ENCODE measurements at regions not wholly inside any gene's neighbourhood (a gene's known extent, or its start where the extent isn't known, plus 50 kb on each side); places are given as distances from the start of the nearest gene placed in this dataset.

DNA sequence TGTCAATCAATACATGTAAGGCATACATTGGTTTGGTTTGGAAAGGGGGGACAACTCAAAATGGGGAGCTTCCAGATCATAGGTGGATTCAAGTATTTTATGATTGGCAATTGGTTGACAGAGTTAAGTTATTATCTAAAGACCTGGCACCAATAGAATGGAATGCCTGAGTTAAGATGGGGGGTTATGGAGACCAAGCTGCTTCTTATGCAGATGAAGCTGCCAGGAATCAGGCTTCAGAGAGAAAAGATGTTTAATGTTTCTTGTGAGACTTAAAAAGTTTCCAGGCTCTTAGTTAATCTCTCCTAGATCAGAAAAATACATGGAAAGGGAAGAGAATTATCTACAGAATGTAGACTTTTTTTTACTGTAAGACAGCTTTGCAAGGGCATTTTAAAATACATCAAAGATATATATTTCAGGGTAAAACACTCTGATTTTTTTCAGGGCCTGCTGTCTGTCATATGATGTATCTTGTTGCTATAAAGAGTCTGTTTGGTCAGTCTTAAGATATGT is 1343.2 kb upstream of the LRRTM1 start:
- no peaks in the 10 kb centered on the region for H3K27me3 Mint-ChIP-seq (ENCODE audit: low read depth)
- no peaks in the 10 kb centered on the region for H3K36me3 Mint-ChIP-seq (ENCODE audit: low read depth)
- H3K4me1 Mint-ChIP-seq (ENCODE audit: low read depth): no peaks in the 10 kb centered on the region
- H3K4me3 Mint-ChIP-seq (ENCODE audit: unreplicated experiment): no peak overlapping the region
- no peak overlapping the region for H3K27ac Mint-ChIP-seq (ENCODE audit: unreplicated experiment)
- H3K9me3 Mint-ChIP-seq (ENCODE audit: low read depth): peaks cover 19% of the 10 kb centered on the region
- TF ChIP-seq, protein P1, sequence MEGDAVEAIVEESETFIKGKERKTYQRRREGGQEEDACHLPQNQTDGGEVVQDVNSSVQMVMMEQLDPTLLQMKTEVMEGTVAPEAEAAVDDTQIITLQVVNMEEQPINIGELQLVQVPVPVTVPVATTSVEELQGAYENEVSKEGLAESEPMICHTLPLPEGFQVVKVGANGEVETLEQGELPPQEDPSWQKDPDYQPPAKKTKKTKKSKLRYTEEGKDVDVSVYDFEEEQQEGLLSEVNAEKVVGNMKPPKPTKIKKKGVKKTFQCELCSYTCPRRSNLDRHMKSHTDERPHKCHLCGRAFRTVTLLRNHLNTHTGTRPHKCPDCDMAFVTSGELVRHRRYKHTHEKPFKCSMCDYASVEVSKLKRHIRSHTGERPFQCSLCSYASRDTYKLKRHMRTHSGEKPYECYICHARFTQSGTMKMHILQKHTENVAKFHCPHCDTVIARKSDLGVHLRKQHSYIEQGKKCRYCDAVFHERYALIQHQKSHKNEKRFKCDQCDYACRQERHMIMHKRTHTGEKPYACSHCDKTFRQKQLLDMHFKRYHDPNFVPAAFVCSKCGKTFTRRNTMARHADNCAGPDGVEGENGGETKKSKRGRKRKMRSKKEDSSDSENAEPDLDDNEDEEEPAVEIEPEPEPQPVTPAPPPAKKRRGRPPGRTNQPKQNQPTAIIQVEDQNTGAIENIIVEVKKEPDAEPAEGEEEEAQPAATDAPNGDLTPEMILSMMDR (IDR thresholded peaks at IDR 0.05): no peak
- no peak for DNase-seq (ENCODE audit: low spot score)

- no peak for DNase-seq (ENCODE audit: low spot score)
- Mint-ChIP-seq H3K4me1 (ENCODE audit: low read depth) (no peaks in the 10 kb centered on the region), H3K4me3 (ENCODE audit: unreplicated experiment) (no peak overlapping the region), H3K9me3 (ENCODE audit: low read depth) (peaks cover 12% of the 10 kb centered on the region), H3K27ac (ENCODE audit: unreplicated experiment) (no peak overlapping the region), H3K27me3 (ENCODE audit: low read depth) (no peaks in the 10 kb centered on the region), H3K36me3 (ENCODE audit: low read depth) (no peaks in the 10 kb centered on the region)
- TF ChIP-seq, protein P1 (IDR thresholded peaks at IDR 0.05): no peak
Measured at GRCh38 chr2:81645745-81646301, 1341.3 kb upstream of the LRRTM1 start.

DNA sequence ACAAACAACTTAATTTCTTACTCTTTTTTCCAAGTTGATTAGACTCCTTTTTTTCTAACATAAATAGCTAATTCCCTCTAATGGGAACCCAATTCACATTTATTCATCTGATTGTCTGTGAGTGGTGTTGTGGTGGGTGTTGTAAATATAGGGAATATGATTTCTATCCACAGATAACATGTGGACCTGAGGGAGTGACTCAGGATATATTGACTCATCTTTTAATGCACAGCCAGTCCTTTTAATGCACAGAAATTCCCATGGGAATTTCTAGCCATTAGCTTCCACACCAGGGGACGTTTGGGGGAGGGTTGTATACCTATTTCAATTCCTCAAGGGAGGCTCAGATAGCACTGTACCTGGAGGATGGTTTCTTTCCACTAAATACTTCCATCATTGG is 1339.6 kb upstream of the LRRTM1 start:
- Mint-ChIP-seq H3K4me1 (ENCODE audit: low read depth) (no peaks in the 10 kb centered on the region), H3K27ac (ENCODE audit: unreplicated experiment) (no peak overlapping the region), H3K27me3 (ENCODE audit: low read depth) (no peaks in the 10 kb centered on the region), H3K36me3 (ENCODE audit: low read depth) (no peaks in the 10 kb centered on the region), H3K4me3 (ENCODE audit: unreplicated experiment) (no peak overlapping the region), H3K9me3 (ENCODE audit: low read depth) (peaks cover 16% of the 10 kb centered on the region)
- no peak for DNase-seq (ENCODE audit: low spot score)
- TF ChIP-seq, protein P1 (IDR thresholded peaks at IDR 0.05): no peak

- no peaks in the 10 kb centered on the region for H3K4me1 Mint-ChIP-seq (ENCODE audit: low read depth)
- H3K36me3 Mint-ChIP-seq (ENCODE audit: low read depth): no peaks in the 10 kb centered on the region
- H3K27me3 Mint-ChIP-seq (ENCODE audit: low read depth): no peaks in the 10 kb centered on the region
Measured at GRCh38 chr2:81624825-81625224, 1320.3 kb upstream of the LRRTM1 start.

DNA sequence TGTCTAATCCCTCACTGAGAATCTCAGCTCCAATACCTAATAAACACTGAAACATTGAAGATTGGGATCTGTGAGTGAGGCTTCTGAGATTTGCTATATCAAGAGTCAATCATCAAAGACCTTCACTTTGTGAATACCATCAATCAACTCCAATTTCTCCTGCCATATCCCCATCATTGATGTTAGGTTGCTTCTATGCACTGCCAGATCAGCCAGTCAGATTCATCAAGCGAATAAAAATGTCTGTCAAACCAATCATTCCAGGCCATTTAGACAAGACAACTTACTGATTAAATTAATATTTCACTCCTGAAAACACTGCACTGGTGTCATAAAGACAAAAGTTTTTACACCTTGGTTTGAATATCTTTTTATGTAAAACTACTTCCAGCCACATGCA is 1295.5 kb upstream of the LRRTM1 start:
- no peaks in the 10 kb centered on the region for H3K27me3 Mint-ChIP-seq (ENCODE audit: low read depth)
- DNase-seq (ENCODE audit: low spot score): no peak

More at GRCh38 chr2:81624825-81625224, 1320.3 kb upstream of the LRRTM1 start:
- no peak overlapping the region for H3K4me3 Mint-ChIP-seq (ENCODE audit: unreplicated experiment)
- no peak for DNase-seq (ENCODE audit: low spot score)
- H3K27ac Mint-ChIP-seq (ENCODE audit: unreplicated experiment): no peak overlapping the region
- H3K9me3 Mint-ChIP-seq (ENCODE audit: low read depth): no peaks in the 10 kb centered on the region
- TF ChIP-seq, protein P1 (IDR thresholded peaks at IDR 0.05): no peak

More for the DNA sequence above, 1295.5 kb upstream of the LRRTM1 start:
- Mint-ChIP-seq H3K4me3 (ENCODE audit: unreplicated experiment) (no peak overlapping the region), H3K9me3 (ENCODE audit: low read depth) (no peaks in the 10 kb centered on the region), H3K36me3 (ENCODE audit: low read depth) (no peaks in the 10 kb centered on the region), H3K4me1 (ENCODE audit: low read depth) (no peaks in the 10 kb centered on the region), H3K27ac (ENCODE audit: unreplicated experiment) (no peak overlapping the region)
- TF ChIP-seq, protein P1 (IDR thresholded peaks at IDR 0.05): no peak

Data from chondrocyte (in vitro differentiated cells).